ENCODE measurements at regions not wholly inside any gene's neighbourhood (a gene's known extent, or its start where the extent isn't known, plus 50 kb on each side); places are given as distances from the start of the nearest gene placed in this dataset.

DNA sequence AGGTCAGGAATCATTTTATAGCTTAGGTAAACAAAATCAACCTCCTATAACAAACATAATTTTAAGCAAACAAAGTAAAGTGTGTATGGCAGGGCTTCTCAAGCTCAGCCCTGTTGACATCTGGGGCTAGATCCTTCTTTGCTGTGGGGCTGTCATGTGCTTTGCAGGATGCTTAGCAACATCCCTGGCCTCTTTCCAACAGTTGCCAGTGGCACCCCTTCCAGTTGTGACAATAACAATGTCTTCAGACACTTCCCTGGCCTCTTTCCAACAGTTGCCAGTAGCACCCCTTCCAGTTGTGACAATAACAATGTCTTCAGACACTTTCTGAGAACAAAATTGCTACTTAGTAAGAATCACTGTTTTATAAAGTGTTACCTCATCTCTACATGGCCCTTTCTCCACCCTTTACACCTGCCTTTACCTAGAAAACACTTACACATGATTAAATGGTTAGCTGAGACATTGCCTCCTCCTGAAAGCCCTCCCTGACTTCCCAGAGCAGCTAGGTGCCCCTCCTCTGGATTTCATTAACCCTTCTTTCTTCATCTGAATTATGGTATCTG lies 194.0 kb upstream of the LMCD1 start:
- TF ChIP-seq CTCF (conservative IDR thresholded peaks at IDR 0.05; ENCODE audit: low read length) (no peak), EZH2phosphoT487 (IDR thresholded peaks at IDR 0.05; ENCODE audit: borderline replicate concordance, low read depth, low read length) (no peak)

Data from OCI-LY7 (cell line).